Tibial nerve (tissue), 4 donors: ENCODE measurements at regions not wholly inside any gene's neighbourhood (a gene's known extent, or its start where the extent isn't known, plus 50 kb on each side); places are given as distances from the start of the nearest gene placed in this dataset.
"Not testable (repeated sequence)": the region's sequence is repeated elsewhere in the genome, so short reads cannot be mapped to it uniquely, and the experiment has no call there.

ENCODE experiments used
- DNase-seq, 2 donors: peaks; one replicate each; pipeline ENCODE4 v3.0.0-alpha.2; 2019; ENCODE audit warnings: low spot score in 2 of 2
- H3K27ac ChIP-seq, 4 donors: fragments of 200-600 bp; sonication (generic) in 3 of 4; one replicate each; pipeline ENCODE4 v1.5.1; 2017 to 2019; ENCODE audit warnings: mild to moderate bottlenecking in 1 of 4
- H3K27me3 ChIP-seq, 2 donors: fragments of 200-600 bp; sonication (generic) in 1 of 2; one replicate each; pipeline versions ENCODE4 v1.5.1 to v1.6.0; 2017 to 2019
- H3K36me3 ChIP-seq, 3 donors: fragments of 200-600 bp; sonication (generic); one replicate each; pipeline ENCODE4 v1.5.1; 2018 to 2019
- H3K4me1 ChIP-seq, 4 donors: fragments of 200-600 bp; sonication (generic) in 3 of 4; one replicate each; pipeline ENCODE4 v1.5.1; 2017 to 2019
- H3K4me3 ChIP-seq, 4 donors: fragments of 200-600 bp; sonication (generic) in 3 of 4; one replicate each; pipeline ENCODE4 v1.5.1; 2017 to 2019; ENCODE audit warnings: mild to moderate bottlenecking in 1 of 4, moderate library complexity in 1 of 4
- H3K9me3 ChIP-seq, 4 donors: fragments of 200-600 bp; sonication (generic) in 3 of 4; one replicate each; pipeline ENCODE4 v1.5.1; 2017 to 2019
- EP300 ChIP-seq, 2 donors: sonication (generic); formaldehyde crosslinking; IDR thresholded peaks; one replicate each; pipeline ENCODE4 v1.6.1; 2017; ENCODE audit warnings: antibody characterized with exemption in 2 of 2, mild to moderate bottlenecking in 1 of 2
- POLR2A ChIP-seq, 2 donors: fragments of 450-650 bp; IDR thresholded peaks; one replicate each; pipeline ENCODE4 v1.6.1; 2017; ENCODE audit warnings: antibody characterized with exemption in 2 of 2, mild to moderate bottlenecking in 2 of 2, moderate library complexity in 2 of 2
- WGBS, 2 donors: methylation state at CpG; one replicate each; pipeline ENCODE4 v1.1.5; 2018; 5-methylcytosine and 5-hydroxymethylcytosine counted together
- TF ChIP-seq, protein P1 (sequence below), 5 experiments: fragments of 200-600 bp in 3 of 5; fragments of 450-650 bp in 2 of 5; sonication (generic) in 3 of 5; IDR thresholded peaks; one replicate each; pipeline ENCODE4 v1.5.1; 2016 to 2019; ENCODE audit warnings: antibody characterized with exemption in 5 of 5, mild to moderate bottlenecking in 3 of 5, moderate library complexity in 2 of 5

DNA sequence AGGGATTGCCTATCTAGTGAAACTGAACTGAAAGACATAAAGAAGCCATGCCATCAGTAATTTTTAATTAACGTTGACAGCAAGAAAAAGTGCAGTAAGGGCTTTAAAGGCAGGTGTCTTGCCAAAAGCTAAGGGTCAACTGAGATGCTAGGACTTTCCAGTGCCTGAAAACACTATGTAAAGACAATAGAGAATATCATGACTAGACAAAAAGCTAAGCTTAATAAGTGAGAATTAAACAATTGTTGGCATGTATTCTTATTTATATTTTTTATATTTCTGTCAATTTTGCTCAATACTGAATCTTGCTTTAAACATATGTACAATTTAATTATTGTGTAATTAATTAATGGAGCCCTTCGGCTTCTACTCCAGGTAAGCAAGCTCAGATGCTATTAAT is 803.1 kb downstream of the IGSF11 start:
- Histone ChIP-seq H3K27ac (no peak overlapping the region), H3K9me3 (no peaks in the 10 kb centered on the region), H3K4me3 (no peak overlapping the region), H3K36me3 (no peaks in the 10 kb centered on the region), H3K4me1 (no peaks in the 10 kb centered on the region), H3K27me3 (no peaks in the 10 kb centered on the region)
- no peak for DNase-seq
- WGBS, 2 donors = 76 to 78% methylated on average over 2 of the region's 2 CpGs
- TF ChIP-seq POLR2A (IDR thresholded peaks at IDR 0.05) (no peak), EP300 (IDR thresholded peaks at IDR 0.05) (no peak)
- TF ChIP-seq, protein P1, sequence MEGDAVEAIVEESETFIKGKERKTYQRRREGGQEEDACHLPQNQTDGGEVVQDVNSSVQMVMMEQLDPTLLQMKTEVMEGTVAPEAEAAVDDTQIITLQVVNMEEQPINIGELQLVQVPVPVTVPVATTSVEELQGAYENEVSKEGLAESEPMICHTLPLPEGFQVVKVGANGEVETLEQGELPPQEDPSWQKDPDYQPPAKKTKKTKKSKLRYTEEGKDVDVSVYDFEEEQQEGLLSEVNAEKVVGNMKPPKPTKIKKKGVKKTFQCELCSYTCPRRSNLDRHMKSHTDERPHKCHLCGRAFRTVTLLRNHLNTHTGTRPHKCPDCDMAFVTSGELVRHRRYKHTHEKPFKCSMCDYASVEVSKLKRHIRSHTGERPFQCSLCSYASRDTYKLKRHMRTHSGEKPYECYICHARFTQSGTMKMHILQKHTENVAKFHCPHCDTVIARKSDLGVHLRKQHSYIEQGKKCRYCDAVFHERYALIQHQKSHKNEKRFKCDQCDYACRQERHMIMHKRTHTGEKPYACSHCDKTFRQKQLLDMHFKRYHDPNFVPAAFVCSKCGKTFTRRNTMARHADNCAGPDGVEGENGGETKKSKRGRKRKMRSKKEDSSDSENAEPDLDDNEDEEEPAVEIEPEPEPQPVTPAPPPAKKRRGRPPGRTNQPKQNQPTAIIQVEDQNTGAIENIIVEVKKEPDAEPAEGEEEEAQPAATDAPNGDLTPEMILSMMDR (IDR thresholded peaks at IDR 0.05) = no peak

DNA sequence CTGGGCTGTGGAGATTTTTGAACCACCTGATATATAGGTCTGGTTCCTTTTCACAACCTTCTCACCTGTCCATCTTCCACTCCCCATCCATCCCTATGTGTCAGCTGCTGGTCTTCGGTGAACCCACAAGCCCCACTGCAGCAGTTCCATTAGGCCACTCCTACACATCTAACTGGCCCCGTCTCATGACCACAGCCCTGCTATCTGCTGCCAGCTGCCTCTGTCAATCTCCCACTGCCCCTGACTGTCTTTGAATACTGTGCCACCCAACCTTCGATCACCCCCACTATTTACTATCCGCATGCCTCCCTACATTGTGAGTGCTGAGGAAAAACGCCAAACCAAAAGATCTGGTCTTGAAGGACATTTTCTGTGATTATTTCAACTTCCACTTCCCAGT is 795.4 kb downstream of the IGSF11 start:
- Histone ChIP-seq H3K9me3 (no peaks in the 10 kb centered on the region), H3K27ac (no peak overlapping the region), H3K36me3 (no peaks in the 10 kb centered on the region), H3K4me3 (no peak overlapping the region), H3K4me1 (no peaks in the 10 kb centered on the region), H3K27me3 (no peaks in the 10 kb centered on the region)
- DNase-seq = no peak
- WGBS, 2 donors = 93 to 94% methylated on average over 4 to 5 of the region's 5 CpGs
- TF ChIP-seq, protein P1 (IDR thresholded peaks at IDR 0.05) = no peak
- TF ChIP-seq EP300 (IDR thresholded peaks at IDR 0.05) (no peak), POLR2A (IDR thresholded peaks at IDR 0.05) (no peak)

DNA sequence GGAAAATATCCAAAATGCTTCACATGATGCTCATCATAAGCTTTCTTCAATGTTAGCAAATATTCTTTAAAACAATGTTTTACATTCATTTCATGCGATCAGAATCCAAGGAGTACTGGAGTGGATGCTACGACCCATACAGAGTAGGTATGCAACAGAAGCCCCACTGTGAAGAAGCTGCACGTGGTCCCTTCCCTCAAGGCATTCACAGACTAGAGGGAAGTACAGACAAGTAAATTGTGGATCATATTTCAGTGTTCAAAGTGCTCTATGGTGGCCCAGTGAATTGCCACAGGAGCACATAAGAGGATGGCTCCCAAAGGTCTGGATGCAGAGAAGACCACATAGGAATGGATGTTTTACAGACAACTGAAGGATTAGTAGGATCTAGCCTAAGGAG is 789.9 kb downstream of the IGSF11 start:
- TF ChIP-seq EP300 (IDR thresholded peaks at IDR 0.05) = no peak
- TF ChIP-seq, protein P1 (IDR thresholded peaks at IDR 0.05) = no peak
- no peak for TF ChIP-seq POLR2A (IDR thresholded peaks at IDR 0.05)
- Histone ChIP-seq H3K4me3 (no peak overlapping the region), H3K4me1 (no peaks in the 10 kb centered on the region), H3K27ac (no peak overlapping the region), H3K36me3 (no peaks in the 10 kb centered on the region), H3K9me3 (no peaks in the 10 kb centered on the region), H3K27me3 (no peaks in the 10 kb centered on the region)
- no peak for DNase-seq
- 47 to 48% methylated on average over 3 of the region's 3 CpGs for WGBS, 2 donors

DNA sequence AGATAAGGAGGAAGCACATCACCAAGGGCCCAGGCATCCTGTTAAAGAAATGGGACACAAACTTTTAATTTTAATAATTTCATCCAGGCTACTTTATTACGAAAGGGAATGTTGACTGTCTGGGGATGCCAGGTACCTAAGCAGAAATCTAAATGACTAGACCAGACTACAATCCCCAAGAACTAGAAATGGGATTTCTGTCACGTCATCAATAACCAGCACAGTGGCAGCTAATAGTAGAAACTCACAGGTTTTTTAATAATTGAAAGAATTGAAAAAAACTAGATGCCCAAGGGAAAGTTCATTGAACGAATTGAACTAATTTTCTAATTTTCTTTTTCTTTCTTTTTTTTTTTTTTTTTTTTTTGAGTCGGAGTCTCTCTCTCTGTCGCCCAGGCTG is 789.3 kb downstream of the IGSF11 start:
- TF ChIP-seq POLR2A (IDR thresholded peaks at IDR 0.05) (no peak), EP300 (IDR thresholded peaks at IDR 0.05) (no peak)
- TF ChIP-seq, protein P1 (IDR thresholded peaks at IDR 0.05) = no peak
- H3K27me3 ChIP-seq = no peaks in the 10 kb centered on the region
- no peak overlapping the region for H3K4me3 ChIP-seq
- H3K27ac ChIP-seq = no peak overlapping the region
- H3K9me3 ChIP-seq = no peaks in the 10 kb centered on the region
- DNase-seq = no peak
- 87 to 93% methylated on average over 5 of the region's 5 CpGs for WGBS, 2 donors
- H3K4me1 ChIP-seq = no peaks in the 10 kb centered on the region
- no peaks in the 10 kb centered on the region for H3K36me3 ChIP-seq

DNA sequence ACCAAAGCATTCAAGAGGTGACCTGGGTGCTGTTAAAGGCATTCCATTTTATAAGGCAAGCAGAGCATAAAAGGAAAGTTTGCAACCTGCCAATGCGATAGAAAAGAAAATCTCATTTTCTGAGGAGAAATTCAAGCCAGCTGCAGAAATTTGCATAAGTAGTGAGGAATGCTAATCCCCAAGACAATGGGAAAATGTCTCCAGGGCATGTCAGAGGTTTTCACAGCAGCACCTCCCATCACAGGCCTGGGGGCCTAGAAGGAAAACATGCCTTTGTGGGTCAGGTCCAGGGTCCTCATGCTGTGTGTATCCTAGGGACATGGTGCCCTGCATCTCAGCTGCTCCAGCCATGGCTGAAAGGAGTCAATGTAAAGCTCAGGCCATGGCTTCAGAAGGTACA is 775.8 kb downstream of the IGSF11 start:
- H3K9me3 ChIP-seq = peaks cover 0 to 18% (median 1%) of the 10 kb centered on the region in 4 donors
- not testable (repeated sequence) for H3K4me1 ChIP-seq, H3K4me3 ChIP-seq, H3K27me3 ChIP-seq, H3K27ac ChIP-seq, DNase-seq, H3K36me3 ChIP-seq
- 87 to 90% methylated on average over 1 of the region's 1 CpG for WGBS, 2 donors

DNA sequence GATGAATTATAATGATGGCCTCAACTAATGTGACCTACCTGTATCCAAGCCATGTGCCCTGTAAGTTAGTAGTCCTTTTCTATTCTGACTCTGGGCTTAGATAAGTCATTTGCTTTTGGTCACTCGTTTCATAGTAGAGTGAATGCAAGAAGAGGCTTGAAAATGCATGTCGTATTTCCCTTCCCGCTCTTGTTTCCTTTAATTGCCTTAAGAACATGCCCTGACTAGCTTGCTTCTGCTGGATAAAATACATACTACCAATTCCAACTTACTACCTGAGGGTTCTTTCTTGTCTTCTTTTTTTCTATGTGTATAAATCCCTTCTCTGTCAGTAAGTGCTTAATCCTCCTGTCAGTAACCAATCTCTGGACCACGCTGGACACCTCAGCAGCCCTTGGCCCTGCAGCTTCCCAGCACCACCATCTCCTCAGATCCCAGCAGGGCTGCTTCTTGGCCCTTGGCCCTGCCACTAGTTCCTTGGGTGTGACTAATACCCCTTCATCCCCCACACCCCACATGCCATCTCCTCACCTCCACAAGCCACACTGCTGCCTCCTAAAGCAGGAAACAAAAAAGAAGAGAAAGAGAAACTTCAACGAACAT is 771.7 kb downstream of the IGSF11 start:
- TF ChIP-seq POLR2A (IDR thresholded peaks at IDR 0.05) (no peak), EP300 (IDR thresholded peaks at IDR 0.05) (no peak)
- TF ChIP-seq, protein P1 (IDR thresholded peaks at IDR 0.05) = no peak

More for the DNA sequence above, 771.7 kb downstream of the IGSF11 start:
- Histone ChIP-seq H3K9me3 (peaks cover 0 to 29% (median 1%) of the 10 kb centered on the region in 4 donors), H3K4me1 (no peaks in the 10 kb centered on the region), H3K36me3 (no peaks in the 10 kb centered on the region), H3K27ac (no peak overlapping the region), H3K27me3 (no peaks in the 10 kb centered on the region), H3K4me3 (no peak overlapping the region)
- WGBS, 2 donors = 79 to 83% methylated on average over 5 of the region's 5 CpGs
- no peak for DNase-seq
